H1 (cell line): ENCODE measurements at regions not wholly inside any gene's neighbourhood (a gene's known extent, or its start where the extent isn't known, plus 50 kb on each side); places are given as distances from the start of the nearest gene placed in this dataset.

ENCODE experiments used
- CTCF ChIA-PET: fragments of 300-600 bp; sonication (Branson Sonifier 250); formaldehyde crosslinking; loops from one replicate; lab custom pipeline; 2021; ENCODE audit not compliant: partially characterized antibody; lab: Charles Lee
- POLR2A ChIA-PET: fragments of 300-600 bp; sonication (Branson Sonifier 250); formaldehyde crosslinking; loops from one replicate; lab custom pipeline; 2021; ENCODE audit warnings: inconsistent platforms; ENCODE audit not compliant: partially characterized antibody; lab: Charles Lee
- DNase-seq, 2 experiments: peaks; one replicate each; pipeline versions ENCODE4 v3.0.0 to v3.0.0-alpha.2; 2010 to 2022; ENCODE audit warnings: low spot score in 2 of 2, low read depth in 1 of 2, mixed read lengths in 1 of 2
- FAIRE-seq: peaks from 2 replicates; lab custom pipeline; 2011; peaks lifted over from hg19 to GRCh38; lab: Jason Lieb, UNC
- H2AFZ ChIP-seq: 2 replicates; pipeline ENCODE4 v1.8.1; 2012; ENCODE audit warnings: low read length, inconsistent platforms
- H2AK5ac ChIP-seq: 2 replicates; pipeline ENCODE4 v1.6.1; 2013; ENCODE audit warnings: low read depth, low read length
- H2BK120ac ChIP-seq: replicated peaks from 2 replicates; pipeline ENCODE3; 2013; ENCODE audit warnings: low read depth, low read length, inconsistent platforms
- H2BK12ac ChIP-seq: 2 replicates; pipeline ENCODE4 v1.6.1; 2013; ENCODE audit warnings: low read depth, low read length
- H2BK15ac ChIP-seq: 2 replicates; pipeline ENCODE4 v1.6.1; 2013; ENCODE audit warnings: low read length
- H2BK20ac ChIP-seq: 2 replicates; pipeline ENCODE4 v1.6.1; 2013; ENCODE audit warnings: low read length
- H2BK5ac ChIP-seq: 2 replicates; pipeline ENCODE4 v1.6.1; 2013; ENCODE audit warnings: low read depth, low read length
- H3K14ac ChIP-seq: 2 replicates; pipeline ENCODE4 v1.6.1; 2013; ENCODE audit warnings: inconsistent platforms; ENCODE audit not compliant: insufficient read length
- H3K18ac ChIP-seq: 2 replicates; pipeline ENCODE4 v1.6.1; 2013; ENCODE audit warnings: low read length; ENCODE audit errors: extremely low read depth
- H3K23ac ChIP-seq: 2 replicates; pipeline ENCODE4 v1.6.1; 2013; ENCODE audit warnings: inconsistent platforms; ENCODE audit not compliant: insufficient read length
- H3K23me2 ChIP-seq: 2 replicates; pipeline ENCODE4 v1.6.1; 2013; ENCODE audit warnings: low read depth, low read length
- H3K27ac ChIP-seq: 2 replicates; pipeline ENCODE4 v1.6.1; 2011; ENCODE audit warnings: low read depth, low read length, inconsistent platforms
- H3K27me3 ChIP-seq, 4 experiments: replicated peaks in 1 of 4; 1 replicate in 1 of 4; 2 replicates in 3 of 4; pipeline versions ENCODE4 v1.6.1 to v1.8.1; 2011 to 2013; ENCODE audit warnings: low read length in 3 of 4, mild to moderate bottlenecking in 3 of 4, inconsistent platforms in 2 of 4, mixed read lengths in 2 of 4, moderate library complexity in 1 of 4; ENCODE audit not compliant: control insufficient read depth in 3 of 4, insufficient read depth in 3 of 4; ENCODE audit errors: extremely low read depth in 1 of 4
- H3K36me3 ChIP-seq, 4 experiments: 2 replicates each; pipeline versions ENCODE4 v1.6.1 to v1.8.1; 2011 to 2013; ENCODE audit warnings: mild to moderate bottlenecking in 4 of 4, low read length in 3 of 4, moderate library complexity in 2 of 4, control low read depth in 1 of 4, inconsistent platforms in 1 of 4; ENCODE audit not compliant: insufficient read depth in 4 of 4, control insufficient read depth in 2 of 4
- H3K4ac ChIP-seq: replicated peaks from 2 replicates; pipeline ENCODE3; 2013; ENCODE audit warnings: low read length, low read depth, mixed read lengths, inconsistent platforms; ENCODE audit not compliant: insufficient read length
- H3K4me1 ChIP-seq, 4 experiments: replicated peaks in 1 of 4; 1 replicate in 1 of 4; 2 replicates in 3 of 4; pipeline versions ENCODE4 v1.6.1 to v1.8.1; 2011 to 2013; ENCODE audit warnings: low read length in 3 of 4, inconsistent platforms in 2 of 4, mixed read lengths in 1 of 4; ENCODE audit not compliant: insufficient read depth in 4 of 4, control insufficient read depth in 3 of 4
- H3K4me2 ChIP-seq, 2 experiments: 2 replicates each; pipeline versions ENCODE4 v1.6.1 to v1.8.1; 2011 to 2013; ENCODE audit warnings: low read depth in 2 of 2, low read length in 2 of 2, control low read depth in 1 of 2, inconsistent platforms in 1 of 2, mild to moderate bottlenecking in 1 of 2; ENCODE audit not compliant: insufficient read depth in 1 of 2
- H3K4me3 ChIP-seq, 4 experiments: fragments of 200-600, 300-600 bp in 1 of 4; sonication (generic), shearing (Covaris generic), sonication (Bioruptor Twin) in 1 of 4; 2 replicates each; pipeline versions ENCODE4 v1.5.1 to v1.8.1; 2011 to 2016; ENCODE audit warnings: low read length in 4 of 4, low read depth in 3 of 4, control low read depth in 2 of 4, inconsistent platforms in 2 of 4, mild to moderate bottlenecking in 2 of 4, mixed read lengths in 1 of 4, moderate library complexity in 1 of 4; ENCODE audit not compliant: insufficient read depth in 2 of 4; ENCODE audit errors: extremely low read depth in 1 of 4
- H3K56ac ChIP-seq: replicated peaks from 2 replicates; pipeline ENCODE3; 2013; ENCODE audit warnings: low read depth, mild to moderate bottlenecking, mixed read lengths, low read length, inconsistent platforms; ENCODE audit not compliant: insufficient read length
- H3K79me1 ChIP-seq: 2 replicates; pipeline ENCODE4 v1.6.1; 2013; ENCODE audit warnings: low read depth, low read length, control low read depth
- H3K79me2 ChIP-seq, 2 experiments: 2 replicates each; pipeline versions ENCODE4 v1.6.1 to v1.8.1; 2012 to 2013; ENCODE audit warnings: low read length in 2 of 2, mild to moderate bottlenecking in 2 of 2, inconsistent platforms in 1 of 2; ENCODE audit not compliant: insufficient read depth in 2 of 2, control insufficient read depth in 1 of 2
- H3K9ac ChIP-seq, 4 experiments: replicated peaks in 1 of 4; 1 replicate in 1 of 4; 2 replicates in 3 of 4; pipeline versions ENCODE4 v1.6.1 to v1.8.1; 2011 to 2013; ENCODE audit warnings: low read depth in 3 of 4, low read length in 3 of 4, control low read depth in 2 of 4, mild to moderate bottlenecking in 2 of 4, moderate library complexity in 2 of 4, inconsistent platforms in 1 of 4; ENCODE audit errors: extremely low read depth in 1 of 4
- H3K9me3 ChIP-seq, 2 experiments: 2 replicates each; pipeline versions ENCODE4 v1.6.1 to v1.8.1; 2012 to 2013; ENCODE audit warnings: mild to moderate bottlenecking in 2 of 2, moderate library complexity in 2 of 2, control low read depth in 1 of 2, inconsistent platforms in 1 of 2, low read depth in 1 of 2, low read length in 1 of 2, mixed read lengths in 1 of 2; ENCODE audit not compliant: insufficient read depth in 2 of 2
- H4K20me1 ChIP-seq, 2 experiments: replicated peaks in 1 of 2; 2 replicates each; pipeline versions ENCODE3 to v1.8.1; 2011 to 2013; ENCODE audit warnings: inconsistent platforms in 2 of 2, low read length in 2 of 2, mild to moderate bottlenecking in 1 of 2; ENCODE audit not compliant: insufficient read depth in 2 of 2, control insufficient read depth in 1 of 2
- H4K5ac ChIP-seq: 2 replicates; pipeline ENCODE4 v1.6.1; 2013; ENCODE audit warnings: low read length, low read depth, mixed read lengths, inconsistent platforms; ENCODE audit not compliant: insufficient read length
- H4K8ac ChIP-seq: 2 replicates; pipeline ENCODE4 v1.8.0; 2013; ENCODE audit warnings: mild to moderate bottlenecking, moderate library complexity, low read length, inconsistent platforms; ENCODE audit not compliant: insufficient read depth; ENCODE audit errors: extremely low read depth
- H4K91ac ChIP-seq: replicated peaks from 2 replicates; pipeline ENCODE3; 2013; ENCODE audit warnings: low read length, mixed read lengths, inconsistent platforms; ENCODE audit not compliant: insufficient read length
- BCL11A ChIP-seq, 2 experiments: IDR thresholded peaks; one replicate each; pipeline ENCODE4 v1.6.1; 2011; ENCODE audit warnings: low read depth in 2 of 2, low read length in 2 of 2, mild to moderate bottlenecking in 2 of 2
- KDM4A ChIP-seq: IDR thresholded peaks from one replicate; pipeline ENCODE4 v1.7.1; 2012; ENCODE audit warnings: low read depth, mild to moderate bottlenecking, moderate library complexity, low read length, inconsistent platforms; ENCODE audit not compliant: severe bottlenecking
- POU5F1 ChIP-seq: IDR thresholded peaks from 2 replicates; pipeline ENCODE4 v1.6.1; 2011; ENCODE audit warnings: low read depth, mild to moderate bottlenecking, low read length, moderate library complexity
- RBBP5 ChIP-seq: IDR thresholded peaks from 2 replicates; pipeline ENCODE4 v1.7.1; 2012; ENCODE audit warnings: low read depth, mild to moderate bottlenecking, inconsistent platforms, low read length, moderate library complexity, borderline replicate concordance
- RFX5 ChIP-seq: IDR thresholded peaks from 2 replicates; pipeline ENCODE4 v1.6.1; 2011; ENCODE audit warnings: low read depth, low read length, improper control_type of control experiment, borderline replicate concordance
- SIRT6 ChIP-seq: IDR thresholded peaks from one replicate; pipeline ENCODE4 v1.7.1; 2012; ENCODE audit warnings: low read length, inconsistent platforms
- SIX5 ChIP-seq: IDR thresholded peaks from 2 replicates; pipeline ENCODE4 v1.6.1; 2011; ENCODE audit warnings: mild to moderate bottlenecking, low read depth, low read length
- TAF7 ChIP-seq: optimal IDR thresholded peaks from 2 replicates; pipeline ENCODE3; 2011; ENCODE audit warnings: low read depth, mild to moderate bottlenecking, inconsistent platforms, low read length, moderate library complexity, borderline replicate concordance
- WGBS, 2 experiments: shearing (Covaris generic) in 1 of 2; methylation state at CpG; one replicate each; pipeline versions ENCODE4 v1.1.6 to v1.1.7; 2013 to 2015; ENCODE audit warnings: low lambda C conversion rate in 2 of 2, mixed read lengths in 2 of 2, inconsistent platforms in 1 of 2, low coverage in 1 of 2, missing lambda C conversion rate in 1 of 2; ENCODE audit not compliant: insufficient replicate concordance in 2 of 2, insufficient coverage in 1 of 2, insufficient read length in 1 of 2; ENCODE audit errors: extremely low coverage in 1 of 2, missing lambda C conversion rate in 1 of 2; 5-methylcytosine and 5-hydroxymethylcytosine counted together
- TF ChIP-seq, protein P1 (sequence below), 3 experiments: IDR thresholded peaks; 1 replicate in 2 of 3; 2 replicates in 1 of 3; pipeline versions ENCODE4 v1.5.1 to v1.6.1; 2011; ENCODE audit warnings: low read length in 3 of 3, mild to moderate bottlenecking in 3 of 3, inconsistent platforms in 2 of 3, low read depth in 1 of 3, moderate library complexity in 1 of 3; ENCODE audit not compliant: insufficient read depth in 1 of 3; ENCODE audit errors: control extremely low read depth in 1 of 3

- FAIRE-seq: no peak
- 85% methylated on average over 6 of the region's 6 CpGs; no CpG with 5 or more reads in 1 of the 2 experiments for WGBS, 2 experiments
Measured at GRCh38 chr13:90984756-90985155, 362.7 kb upstream of the MIR17HG start.

More at GRCh38 chr13:90984756-90985155, 362.7 kb upstream of the MIR17HG start:
- Histone ChIP-seq H3K23ac (no peak overlapping the region), H3K9ac (no peak overlapping the region), H3K27me3 (no peaks in the 10 kb centered on the region), H4K8ac (no peak overlapping the region), H2BK20ac (no peak overlapping the region), H3K4me2 (no peak overlapping the region), H3K14ac (no peak overlapping the region), H3K18ac (no peak overlapping the region), H3K79me2 (no peaks in the 10 kb centered on the region), H3K56ac (no peak overlapping the region), H3K4me1 (no peaks in the 10 kb centered on the region), H3K4me3 (no peak overlapping the region), H4K5ac (no peak overlapping the region), H2BK12ac (no peak overlapping the region), H3K36me3 (no peaks in the 10 kb centered on the region), H3K23me2 (no peaks in the 10 kb centered on the region), H3K27ac (no peak overlapping the region), H3K79me1 (no peaks in the 10 kb centered on the region), H4K91ac (no peak overlapping the region), H2BK5ac (no peak overlapping the region), H2AFZ (0 out of 2 replicates have a peak overlapping the region, but pooled peaks have one; percentile 64), H2BK120ac (no peak overlapping the region), H2BK15ac (no peak overlapping the region), H3K4ac (no peak overlapping the region), H3K9me3 (no peaks in the 10 kb centered on the region), H4K20me1 (no peaks in the 10 kb centered on the region), H2AK5ac (no peak overlapping the region)
- ChIA-PET CTCF (interaction anchor here (2.9 kb wide), 1 partner anchor 16 kb away, joined by 14 read pairs; no protein-coding TSS in a partner anchor), POLR2A (no interaction called here)
- DNase-seq: no peak
- TF ChIP-seq SIX5 (no peak), RBBP5 (no peak), RFX5 (no peak), TAF7 (no peak), POU5F1 (no peak), KDM4A (no peak), BCL11A (IDR thresholded peaks at IDR 0.05; ENCODE audit: low read depth in 2 of 2, low read length in 2 of 2) (no peak), SIRT6 (no peak)
- TF ChIP-seq, protein P1, sequence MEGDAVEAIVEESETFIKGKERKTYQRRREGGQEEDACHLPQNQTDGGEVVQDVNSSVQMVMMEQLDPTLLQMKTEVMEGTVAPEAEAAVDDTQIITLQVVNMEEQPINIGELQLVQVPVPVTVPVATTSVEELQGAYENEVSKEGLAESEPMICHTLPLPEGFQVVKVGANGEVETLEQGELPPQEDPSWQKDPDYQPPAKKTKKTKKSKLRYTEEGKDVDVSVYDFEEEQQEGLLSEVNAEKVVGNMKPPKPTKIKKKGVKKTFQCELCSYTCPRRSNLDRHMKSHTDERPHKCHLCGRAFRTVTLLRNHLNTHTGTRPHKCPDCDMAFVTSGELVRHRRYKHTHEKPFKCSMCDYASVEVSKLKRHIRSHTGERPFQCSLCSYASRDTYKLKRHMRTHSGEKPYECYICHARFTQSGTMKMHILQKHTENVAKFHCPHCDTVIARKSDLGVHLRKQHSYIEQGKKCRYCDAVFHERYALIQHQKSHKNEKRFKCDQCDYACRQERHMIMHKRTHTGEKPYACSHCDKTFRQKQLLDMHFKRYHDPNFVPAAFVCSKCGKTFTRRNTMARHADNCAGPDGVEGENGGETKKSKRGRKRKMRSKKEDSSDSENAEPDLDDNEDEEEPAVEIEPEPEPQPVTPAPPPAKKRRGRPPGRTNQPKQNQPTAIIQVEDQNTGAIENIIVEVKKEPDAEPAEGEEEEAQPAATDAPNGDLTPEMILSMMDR (IDR thresholded peaks at IDR 0.05; ENCODE audit: control extremely low read depth in 1 of 3, insufficient read depth in 1 of 3, low read depth in 1 of 3, low read length in 3 of 3): no peak
